Fibroblast of the conjunctiva (primary cell): ENCODE measurements at regions not wholly inside any gene's neighbourhood (a gene's known extent, or its start where the extent isn't known, plus 50 kb on each side); places are given as distances from the start of the nearest gene placed in this dataset.

Experiments used
- DNase-seq: peaks from one replicate; pipeline ENCODE4 v3.0.0-alpha.2; 2010; ENCODE audit warnings: low read depth

DNA sequence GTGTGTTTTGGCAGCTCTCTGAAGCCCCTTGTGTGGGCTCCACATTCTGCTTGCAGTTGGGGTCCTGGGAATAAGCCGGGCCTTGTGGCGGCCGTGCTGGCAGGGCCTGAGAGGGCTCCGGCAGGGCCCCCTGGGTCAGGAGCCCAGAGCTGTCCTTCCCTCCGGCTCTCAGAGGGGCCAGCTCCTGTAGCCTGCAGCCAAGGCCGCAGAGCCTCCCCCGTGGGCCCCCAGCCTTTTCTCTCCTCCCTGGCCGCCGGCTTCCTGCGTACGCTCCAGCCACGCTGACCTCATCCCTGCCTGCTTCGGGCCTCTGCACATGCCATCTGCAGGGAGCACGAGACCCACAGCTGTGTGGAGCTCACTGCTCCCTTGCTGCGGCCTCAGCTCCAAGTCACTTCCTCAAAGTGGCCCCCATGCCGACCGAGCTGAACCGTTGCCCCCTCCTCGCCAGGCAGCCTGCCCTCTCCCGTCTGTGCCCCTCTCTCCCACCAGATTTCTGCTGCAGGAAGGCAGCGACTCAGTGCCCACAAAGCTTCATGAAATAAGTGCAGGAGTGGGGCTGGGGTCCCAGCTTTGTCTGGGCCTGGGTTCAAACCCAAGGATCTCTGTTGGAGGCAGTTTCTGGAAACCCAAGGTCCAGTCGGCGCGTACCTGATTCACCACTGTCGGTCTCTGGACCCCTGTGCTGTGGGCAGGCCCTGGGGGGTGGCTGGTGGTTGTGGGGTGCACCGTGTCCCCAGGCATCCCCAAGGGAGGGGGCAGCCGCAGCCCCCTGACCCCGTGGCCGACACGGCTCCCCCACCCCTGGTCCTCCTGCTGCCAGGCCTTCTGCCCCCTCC, 57.1 kb upstream of the NKX1-1 start:
- DNase-seq = no peak

DNA sequence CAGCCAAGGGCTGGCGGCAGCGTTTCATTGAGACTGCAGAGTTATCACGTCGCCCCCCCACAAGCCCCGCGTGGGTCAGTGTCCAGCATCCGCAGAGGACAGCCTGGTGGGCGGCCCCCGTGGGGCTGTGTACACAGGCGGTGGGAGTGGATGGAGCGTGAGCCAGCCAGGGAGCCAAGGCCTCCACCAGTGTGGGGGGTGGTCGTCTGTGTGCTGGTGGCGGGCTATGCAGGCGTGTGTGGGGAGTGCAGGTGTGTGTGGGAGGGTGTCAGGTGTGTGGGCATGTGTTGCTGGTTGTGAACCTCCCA, 56.5 kb upstream of the NKX1-1 start:
- DNase-seq = no peak

DNA sequence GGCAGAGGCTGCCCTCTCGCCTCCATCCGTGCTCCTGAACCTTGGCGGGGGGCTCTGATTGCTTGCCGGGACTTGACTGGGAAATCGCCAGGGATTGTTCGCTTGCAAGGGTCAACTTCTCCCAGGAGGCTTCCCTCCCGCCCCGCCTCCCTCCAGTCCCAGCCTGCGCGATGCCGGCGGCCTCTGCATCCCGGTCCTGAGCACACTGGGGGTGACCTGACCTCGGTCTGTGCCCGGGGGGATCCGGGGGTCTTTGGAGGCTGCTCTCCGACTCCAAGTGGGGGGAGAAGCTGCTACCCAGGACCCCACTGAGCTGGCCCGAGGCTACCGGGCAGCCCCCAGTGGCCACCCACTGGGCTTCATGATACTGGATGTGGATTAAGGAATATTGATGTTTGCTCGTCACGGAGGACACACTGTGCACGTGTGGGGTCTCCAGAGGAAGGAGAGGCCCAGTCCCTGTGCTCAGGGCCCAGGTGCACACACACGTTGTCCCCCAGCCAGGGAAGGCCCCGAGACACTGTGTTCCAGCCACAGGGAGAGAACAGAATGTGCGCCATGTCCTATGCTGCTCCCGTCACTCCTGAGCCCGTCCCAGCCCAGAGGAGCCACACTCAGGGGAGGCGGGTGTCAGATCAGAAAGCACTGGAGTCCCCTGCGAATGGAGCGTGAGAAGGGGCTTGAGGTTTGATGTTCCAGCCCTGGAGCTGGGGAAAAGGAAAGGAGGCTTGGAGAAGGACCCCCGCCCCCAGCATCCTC, 55.9 kb upstream of the NKX1-1 start:
- no peak for DNase-seq

DNA sequence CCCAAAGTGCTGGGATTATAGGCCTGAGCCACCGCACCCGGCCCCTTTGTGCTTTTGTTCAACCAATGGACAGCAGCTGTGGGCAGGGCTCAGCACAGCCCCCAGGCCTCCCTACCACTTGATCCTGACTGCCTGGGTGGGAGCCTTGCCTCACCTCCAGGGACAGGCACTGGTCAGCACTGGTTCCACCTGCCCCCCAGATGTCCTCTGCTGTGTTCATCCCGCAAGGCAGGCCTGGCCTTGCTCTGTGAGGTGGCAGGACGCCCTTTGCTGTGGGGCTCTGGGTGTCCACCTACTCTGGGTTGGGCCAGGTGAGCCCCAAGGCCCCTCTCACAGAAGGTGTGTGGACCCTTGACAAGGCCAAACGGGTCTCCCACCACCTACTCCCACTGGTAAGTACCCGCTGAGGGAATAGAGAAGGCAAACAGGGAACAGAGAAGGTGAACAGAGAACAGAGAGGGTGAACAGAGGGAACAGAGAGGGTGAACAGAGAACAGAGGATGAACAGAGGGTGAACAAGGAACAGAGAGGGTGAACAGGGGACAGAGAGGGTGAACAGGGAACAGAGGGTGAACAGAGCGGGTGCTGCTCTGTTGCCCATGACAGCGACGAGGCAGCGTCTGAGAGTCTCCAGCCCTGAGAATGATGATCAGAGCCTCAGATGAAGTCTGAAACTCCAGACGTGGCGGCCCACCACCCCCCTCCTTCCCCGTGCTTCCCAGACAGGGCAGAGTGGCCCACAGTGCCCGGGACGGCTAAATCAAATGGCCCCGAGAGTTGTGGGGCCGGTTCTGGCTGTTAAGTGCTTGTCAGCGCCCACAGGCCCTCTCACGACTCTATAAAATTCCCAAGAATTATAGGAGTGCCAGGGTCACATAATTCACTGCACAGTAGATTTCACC, 55.0 kb upstream of the NKX1-1 start:
- no peak for DNase-seq

DNA sequence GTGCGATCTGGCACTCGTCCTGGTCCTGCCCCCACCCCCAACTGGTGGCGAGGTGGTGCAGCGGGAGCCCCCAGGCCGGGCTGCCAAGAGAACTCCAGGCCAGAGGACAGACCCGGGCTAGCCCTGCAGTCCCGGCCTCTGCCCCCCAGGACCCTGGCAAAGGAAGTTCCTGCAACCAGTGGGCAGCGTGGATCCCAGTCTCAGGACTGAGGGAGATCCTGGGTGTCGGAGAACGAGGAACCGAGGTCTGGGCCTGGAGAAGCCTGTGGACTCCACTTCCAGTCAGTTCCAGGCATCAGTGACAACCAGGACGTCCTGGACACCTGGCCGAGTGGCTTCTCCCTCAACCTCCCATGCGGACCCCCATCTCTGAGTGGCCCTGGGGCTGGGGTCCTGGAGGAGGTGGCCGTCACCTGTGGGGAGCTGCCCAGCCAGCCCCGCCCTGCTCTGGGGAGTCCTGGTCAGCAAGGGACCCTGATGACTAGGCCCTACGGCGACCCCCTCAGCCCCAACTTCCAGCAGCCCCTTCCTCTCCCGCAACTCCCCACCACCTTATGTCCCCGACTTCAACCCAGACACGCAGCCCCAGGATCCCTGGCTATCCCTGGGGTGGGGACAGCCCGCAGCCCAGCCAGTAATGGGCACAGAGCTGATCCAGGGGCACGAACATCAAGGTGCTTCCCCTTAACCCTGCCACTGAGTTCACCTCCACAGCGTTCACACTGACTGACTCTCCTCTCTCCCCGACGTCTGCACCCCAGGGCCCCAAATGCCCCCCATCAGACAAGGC, 53.7 kb upstream of the NKX1-1 start:
- no peak for DNase-seq

DNA sequence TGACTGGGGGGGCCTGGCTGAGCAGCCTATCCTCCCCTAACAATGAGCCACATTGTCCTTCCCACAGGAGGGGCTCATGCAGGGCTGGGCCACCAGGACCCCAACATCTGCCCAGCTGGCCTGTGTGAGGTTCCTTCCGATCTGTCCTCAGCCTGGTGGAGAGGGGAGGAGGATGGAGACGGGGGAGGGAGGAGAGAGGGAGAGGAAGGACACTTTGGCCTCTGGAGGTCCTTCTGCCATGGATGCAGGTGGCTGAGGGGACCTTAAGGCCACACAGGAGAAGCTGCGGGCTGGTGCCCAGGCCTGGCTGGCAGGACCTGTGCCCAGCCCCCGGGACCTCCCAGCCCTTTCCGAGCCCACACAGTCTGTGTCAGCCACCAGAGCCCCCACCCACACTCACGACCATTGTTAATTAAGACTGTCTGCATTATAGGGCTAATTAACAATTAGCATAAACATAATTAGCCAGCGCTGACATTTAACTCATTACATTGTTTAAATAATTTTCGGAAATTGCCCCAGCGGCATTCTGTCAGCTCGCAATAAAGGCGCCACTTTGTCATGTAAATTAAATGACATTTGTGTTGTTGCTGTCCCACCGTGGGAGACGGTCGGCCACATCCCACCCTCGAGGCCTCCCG, 53.0 kb upstream of the NKX1-1 start:
- DNase-seq = no peak

DNA sequence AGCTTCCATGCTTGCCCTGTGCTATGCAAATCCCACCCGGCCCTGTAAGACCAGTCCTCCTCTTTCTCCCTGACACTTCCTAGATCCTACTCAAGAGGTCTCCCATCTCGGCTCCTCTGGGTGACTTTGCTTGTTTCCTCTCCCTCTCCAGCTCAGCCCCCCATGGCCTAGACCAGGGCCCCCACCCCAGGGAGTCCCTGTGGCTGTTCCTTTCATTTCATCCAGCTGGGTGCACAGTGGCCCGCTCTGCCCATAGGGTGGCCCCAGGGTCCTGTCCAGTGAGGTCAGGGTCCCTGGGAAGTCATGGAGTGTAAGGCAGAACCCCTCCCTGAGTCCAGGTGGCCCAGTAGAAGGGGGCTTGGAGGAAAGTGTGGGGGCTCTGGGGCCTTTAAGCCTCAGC, 52.3 kb upstream of the NKX1-1 start:
- no peak for DNase-seq
